Fibroblast of lung (primary cell): ENCODE measurements at regions not wholly inside any gene's neighbourhood (a gene's known extent, or its start where the extent isn't known, plus 50 kb on each side); places are given as distances from the start of the nearest gene placed in this dataset.

Source experiments
- CTCF ChIP-seq, 2 donors: IDR thresholded peaks in 1 of 2; conservative IDR thresholded peaks in 1 of 2; 1 replicate in 1 of 2; 2 replicates in 1 of 2; pipeline ENCODE4 v1.5.1; 2011 to 2012; ENCODE audit warnings: low read length in 2 of 2, control low read depth in 1 of 2, inconsistent platforms in 1 of 2, low read depth in 1 of 2, mild to moderate bottlenecking in 1 of 2
- EZH2 ChIP-seq: IDR thresholded peaks from 2 replicates; pipeline ENCODE4 v1.5.1; 2012; ENCODE audit warnings: low read length, control low read depth, mild to moderate bottlenecking; ENCODE audit errors: missing control alignments

GRCh38 chr9:28319981-28320380 is 746.7 kb upstream of the C9orf72 start:
- TF ChIP-seq CTCF (conservative IDR thresholded peaks at IDR 0.05 in 1 of 2, IDR thresholded peaks at IDR 0.05 in 1 of 2; ENCODE audit: low read depth in 1 of 2, low read length in 2 of 2) (no peak), EZH2 (no peak)
